GM10266 (cell line): ENCODE measurements at regions not wholly inside any gene's neighbourhood (a gene's known extent, or its start where the extent isn't known, plus 50 kb on each side); places are given as distances from the start of the nearest gene placed in this dataset.

ENCODE experiments used
- DNase-seq: peaks from one replicate; pipeline ENCODE4 v3.0.0; 2012; ENCODE audit errors: extremely low spot score
- TF ChIP-seq, protein P1 (sequence below): IDR thresholded peaks from 2 replicates; pipeline ENCODE4 v1.5.1; 2012; ENCODE audit warnings: mild to moderate bottlenecking, low read depth; ENCODE audit not compliant: control insufficient read depth, insufficient read depth; ENCODE audit errors: missing control alignments

DNA sequence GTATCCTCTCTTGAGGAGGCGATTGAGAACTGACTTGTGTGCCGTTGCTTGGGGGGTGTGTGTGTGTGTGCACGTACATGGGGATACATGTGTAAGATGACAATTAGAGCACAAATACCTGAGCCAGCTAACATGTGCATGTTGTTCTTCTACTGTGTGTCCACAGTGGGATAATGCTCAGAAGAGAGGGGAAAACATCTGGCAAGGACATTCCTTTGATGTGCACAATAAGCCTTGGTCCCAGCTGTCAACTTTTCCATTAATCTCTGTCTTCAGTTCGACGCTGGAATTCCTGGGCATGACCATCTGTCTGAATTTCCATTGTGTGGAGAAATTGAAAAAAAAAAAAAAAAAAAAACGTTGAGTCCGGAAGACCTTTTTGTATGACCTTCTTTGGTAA is 592.0 kb upstream of the GALNTL6 start:
- no peak for DNase-seq
- TF ChIP-seq, protein P1, sequence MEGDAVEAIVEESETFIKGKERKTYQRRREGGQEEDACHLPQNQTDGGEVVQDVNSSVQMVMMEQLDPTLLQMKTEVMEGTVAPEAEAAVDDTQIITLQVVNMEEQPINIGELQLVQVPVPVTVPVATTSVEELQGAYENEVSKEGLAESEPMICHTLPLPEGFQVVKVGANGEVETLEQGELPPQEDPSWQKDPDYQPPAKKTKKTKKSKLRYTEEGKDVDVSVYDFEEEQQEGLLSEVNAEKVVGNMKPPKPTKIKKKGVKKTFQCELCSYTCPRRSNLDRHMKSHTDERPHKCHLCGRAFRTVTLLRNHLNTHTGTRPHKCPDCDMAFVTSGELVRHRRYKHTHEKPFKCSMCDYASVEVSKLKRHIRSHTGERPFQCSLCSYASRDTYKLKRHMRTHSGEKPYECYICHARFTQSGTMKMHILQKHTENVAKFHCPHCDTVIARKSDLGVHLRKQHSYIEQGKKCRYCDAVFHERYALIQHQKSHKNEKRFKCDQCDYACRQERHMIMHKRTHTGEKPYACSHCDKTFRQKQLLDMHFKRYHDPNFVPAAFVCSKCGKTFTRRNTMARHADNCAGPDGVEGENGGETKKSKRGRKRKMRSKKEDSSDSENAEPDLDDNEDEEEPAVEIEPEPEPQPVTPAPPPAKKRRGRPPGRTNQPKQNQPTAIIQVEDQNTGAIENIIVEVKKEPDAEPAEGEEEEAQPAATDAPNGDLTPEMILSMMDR, result no peak

GRCh38 chr4:171203425-171203824 is 609.8 kb upstream of the GALNTL6 start:
- TF ChIP-seq, protein P1, result no peak
- no peak for DNase-seq

DNA sequence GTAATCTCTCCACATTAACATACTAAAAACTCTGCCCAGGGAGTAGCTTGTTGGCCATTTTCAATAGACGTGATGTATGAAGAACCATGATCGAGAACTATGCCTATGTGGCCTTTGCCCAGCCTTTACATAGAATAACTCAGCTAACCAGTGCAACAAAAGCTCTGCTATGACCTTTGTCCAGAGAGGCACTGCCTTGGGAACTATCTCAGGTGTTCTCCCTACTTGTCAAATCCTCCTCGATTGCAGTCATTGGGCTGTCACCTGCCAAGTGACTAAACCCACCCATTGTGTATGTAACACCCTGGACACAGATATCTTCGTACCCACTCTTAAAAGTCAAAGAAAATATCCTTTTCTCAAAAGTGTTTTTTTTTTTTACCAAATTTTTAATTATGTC is 610.3 kb upstream of the GALNTL6 start:
- no peak for DNase-seq
- TF ChIP-seq, protein P1, result no peak

- TF ChIP-seq, protein P1, result no peak
- DNase-seq, result no peak
These were observed 626.5 kb upstream of the GALNTL6 start for GRCh38 chr4:171186700-171187099.

GRCh38 chr4:171181090-171181489 is 632.1 kb upstream of the GALNTL6 start:
- no peak for DNase-seq
- TF ChIP-seq, protein P1, result no peak

- TF ChIP-seq, protein P1, result no peak
These were observed 642.5 kb upstream of the GALNTL6 start for GRCh38 chr4:171170671-171171070.

DNA sequence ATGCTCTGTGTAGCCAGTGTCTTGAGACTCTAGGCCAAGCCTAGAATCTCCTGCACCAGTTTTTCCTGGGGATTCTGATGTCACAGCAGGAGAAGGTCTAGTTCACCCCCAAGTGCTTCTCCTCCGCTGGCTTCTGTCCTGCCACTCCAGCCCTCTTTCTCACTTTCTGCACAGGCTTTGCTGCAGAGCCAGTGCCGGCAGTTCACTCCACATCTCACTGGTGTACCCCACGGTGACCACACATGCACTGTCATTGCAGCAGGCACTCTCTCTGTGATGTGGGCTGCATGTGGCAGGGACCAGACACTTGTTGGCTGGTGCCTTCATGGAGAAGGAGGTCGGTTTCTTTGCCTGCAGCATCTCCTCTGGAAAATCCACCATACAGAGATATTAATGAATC is 643.8 kb upstream of the GALNTL6 start:
- TF ChIP-seq, protein P1, result no peak
- no peak for DNase-seq

More at GRCh38 chr4:171170671-171171070, 642.5 kb upstream of the GALNTL6 start:
- no peak for DNase-seq
